HEK293 (cell line): ENCODE measurements at regions not wholly inside any gene's neighbourhood (a gene's known extent, or its start where the extent isn't known, plus 50 kb on each side); places are given as distances from the start of the nearest gene placed in this dataset.

Experiments used
- CTCF ChIA-PET: fragments of 350-600 bp; formaldehyde crosslinking; extraction: SDS; loops from one replicate; lab custom pipeline; 2021; ENCODE audit warnings: antibody characterized with exemption; lab: Yijun Ruan, JAX
- POLR2A ChIA-PET: fragments of 300-600 bp; formaldehyde crosslinking; extraction: SDS; loops from one replicate; lab custom pipeline; 2020; ENCODE audit warnings: antibody characterized with exemption, inconsistent platforms; lab: Yijun Ruan, JAX
- H3K27ac ChIP-seq: fragments of 200-500 bp; sonication (Bioruptor generic); 2 replicates; pipeline ENCODE4 v1.5.1; 2014; ENCODE audit warnings: low read depth, low read length, control low read depth, inconsistent platforms; ENCODE audit errors: extremely low read depth
- H3K36me3 ChIP-seq, 2 experiments: fragments of 200-500 bp in 1 of 2; sonication (Bioruptor generic) in 1 of 2; 1 replicate in 1 of 2; 2 replicates in 1 of 2; pipeline ENCODE4 v1.5.1; 2014 to 2017; ENCODE audit warnings: inconsistent platforms in 2 of 2, low read length in 2 of 2; ENCODE audit not compliant: control insufficient read depth in 2 of 2, insufficient read depth in 1 of 2
- H3K4me1 ChIP-seq: fragments of 200-500 bp; sonication (Bioruptor generic); 2 replicates; pipeline ENCODE4 v1.5.1; 2014; ENCODE audit warnings: mild to moderate bottlenecking, low read length, inconsistent platforms; ENCODE audit not compliant: control insufficient read depth, insufficient read depth
- H3K4me3 ChIP-seq: 2 replicates; pipeline ENCODE4 v1.5.1; 2011; ENCODE audit warnings: low read depth, mild to moderate bottlenecking, control low read depth, low read length, moderate library complexity
- H3K9me3 ChIP-seq: fragments of 200-500 bp; sonication (Bioruptor generic); 2 replicates; pipeline ENCODE4 v1.5.1; 2014; ENCODE audit warnings: low read depth, low read length, inconsistent platforms; ENCODE audit not compliant: control insufficient read depth, insufficient read depth
- ATF2 ChIP-seq: fragments of 450-650 bp; formaldehyde crosslinking; IDR thresholded peaks from 2 replicates; pipeline ENCODE4 v1.5.1; 2016; ENCODE audit warnings: missing biosample characterization, missing genetic modification characterization, low read depth
- CTCF ChIP-seq: fragments of 450-650 bp; formaldehyde crosslinking; IDR thresholded peaks from 2 replicates; pipeline ENCODE4 v1.5.1; 2016; ENCODE audit warnings: missing biosample characterization, missing genetic modification characterization
- MYNN ChIP-seq: fragments of 450-650 bp; formaldehyde crosslinking; IDR thresholded peaks from 2 replicates; pipeline ENCODE4 v1.5.1; 2016; ENCODE audit warnings: missing biosample characterization, missing genetic modification characterization, borderline replicate concordance
- MZF1 ChIP-seq: fragments of 450-650 bp; formaldehyde crosslinking; IDR thresholded peaks from 2 replicates; pipeline ENCODE4 v1.5.1; 2017; ENCODE audit warnings: missing biosample characterization, missing genetic modification characterization, borderline replicate concordance
- PATZ1 ChIP-seq: fragments of 450-650 bp; formaldehyde crosslinking; IDR thresholded peaks from 2 replicates; pipeline ENCODE4 v1.5.1; 2016; ENCODE audit warnings: missing biosample characterization, missing genetic modification characterization
- ZBTB17 ChIP-seq: fragments of 450-650 bp; formaldehyde crosslinking; IDR thresholded peaks from 2 replicates; pipeline ENCODE4 v1.5.1; 2016; ENCODE audit warnings: missing biosample characterization, missing genetic modification characterization
- ZBTB6 ChIP-seq: fragments of 450-650 bp; formaldehyde crosslinking; IDR thresholded peaks from 2 replicates; pipeline ENCODE4 v1.5.1; 2017; ENCODE audit warnings: missing biosample characterization, missing genetic modification characterization
- ZNF138 ChIP-seq: fragments of 450-650 bp; formaldehyde crosslinking; IDR thresholded peaks from 2 replicates; pipeline ENCODE4 v1.5.1; 2016; ENCODE audit warnings: missing biosample characterization, missing genetic modification characterization, borderline replicate concordance
- ZNF302 ChIP-seq: fragments of 450-650 bp; formaldehyde crosslinking; IDR thresholded peaks from 2 replicates; pipeline ENCODE4 v1.5.1; 2016; ENCODE audit warnings: missing biosample characterization, missing genetic modification characterization, low read depth
- ZNF398 ChIP-seq: fragments of 450-650 bp; formaldehyde crosslinking; IDR thresholded peaks from 2 replicates; pipeline ENCODE4 v1.5.1; 2017; ENCODE audit warnings: missing biosample characterization, missing genetic modification characterization
- ZNF518A ChIP-seq: fragments of 450-650 bp; formaldehyde crosslinking; conservative IDR thresholded peaks from 2 replicates; pipeline ENCODE4 v1.5.1; 2016; ENCODE audit warnings: low read depth, missing biosample characterization, missing genetic modification characterization
- ZNF654 ChIP-seq: fragments of 450-650 bp; formaldehyde crosslinking; IDR thresholded peaks from 2 replicates; pipeline ENCODE4 v1.5.1; 2016; ENCODE audit warnings: low read depth, missing biosample characterization, missing genetic modification characterization
- ZNF664 ChIP-seq: fragments of 450-650 bp; formaldehyde crosslinking; IDR thresholded peaks from 2 replicates; pipeline ENCODE4 v1.5.1; 2016; ENCODE audit warnings: missing biosample characterization, missing genetic modification characterization

GRCh38 chr6:98764373-98764911 lies 69.9 kb upstream of the POU3F2 start (continued):
- TF ChIP-seq ZNF518A (no peak), ZBTB6 (tag by site-specific recombination) (no peak), MYNN (tag by site-specific recombination) (no peak), ZNF398 (tag by site-specific recombination) (no peak)

GRCh38 chr6:98769546-98769945 lies 64.8 kb upstream of the POU3F2 start:
- H3K9me3 ChIP-seq: no peaks in the 10 kb centered on the region
- TF ChIP-seq CTCF (tag by site-specific recombination) (peak; percentile 29; the same call in 1 of the 2 replicates), MZF1 (tag by site-specific recombination) (no peak), ZNF654 (tag by site-specific recombination) (peak; percentile 45)
- POLR2A ChIA-PET: interaction anchor here (1.0 kb wide), 1 partner anchor 66 kb away, joined by 4 read pairs; no protein-coding TSS in a partner anchor
- H3K4me1 ChIP-seq: no peaks in the 10 kb centered on the region
- no peak overlapping the region for H3K27ac ChIP-seq
- no peak overlapping the region for H3K4me3 ChIP-seq
- no peaks in the 10 kb centered on the region for H3K36me3 ChIP-seq
- CTCF ChIA-PET: interaction anchor here (0.5 to 2.8 kb wide), 21 partner anchors 9 to 473 kb away, joined by 3 to 16 read pairs (median 4); no protein-coding TSS in a partner anchor

- CTCF ChIA-PET: interaction anchor here (0.7 kb wide), 1 partner anchor 20 kb away, joined by 3 read pairs; no protein-coding TSS in a partner anchor
- POLR2A ChIA-PET: no interaction called here
- TF ChIP-seq ZBTB17: no peak
- no peak for TF ChIP-seq ZNF302 (tag by site-specific recombination)
- no peak for TF ChIP-seq ZNF664 (tag by site-specific recombination)
- TF ChIP-seq PATZ1 (tag by site-specific recombination): no peak
- no peak for TF ChIP-seq ZNF138
- no peak for TF ChIP-seq ATF2 (tag by site-specific recombination)
- TF ChIP-seq, all 188 proteins: peak for 0
- Histone ChIP-seq H3K36me3 (no peaks in the 10 kb centered on the region), H3K27ac (no peak overlapping the region), H3K4me1 (no peaks in the 10 kb centered on the region), H3K4me3 (no peak overlapping the region), H3K9me3 (no peaks in the 10 kb centered on the region)
Observed at GRCh38 chr6:98775205-98775604, 59.2 kb upstream of the POU3F2 start.
